Brain microvascular endothelial cell (primary cell): ENCODE measurements at regions not wholly inside any gene's neighbourhood (a gene's known extent, or its start where the extent isn't known, plus 50 kb on each side); places are given as distances from the start of the nearest gene placed in this dataset.
A peak's percentile ranks its signal among the peaks of the same experiment; 100 is the strongest.

Source experiments
- DNase-seq: peaks from one replicate; pipeline ENCODE4 v3.0.0-alpha.2; 2020
- H3K27ac ChIP-seq: fragments of 250-450 bp; sonication (Bioruptor Pico); 2 replicates; pipeline ENCODE4 v1.5.1; 2020; ENCODE audit warnings: mild to moderate bottlenecking, moderate library complexity
- H3K27me3 ChIP-seq: fragments of 250-450 bp; sonication (Bioruptor Pico); replicated peaks from 2 replicates; pipeline ENCODE4 v1.5.1; 2020; ENCODE audit warnings: mild to moderate bottlenecking
- H3K36me3 ChIP-seq: fragments of 250-450 bp; sonication (Bioruptor Pico); replicated peaks from 2 replicates; pipeline ENCODE4 v1.5.1; 2020; ENCODE audit warnings: mild to moderate bottlenecking
- H3K4me3 ChIP-seq: 2 replicates; pipeline ENCODE4 v1.5.1; 2011; ENCODE audit warnings: low read depth, mild to moderate bottlenecking, control low read depth, low read length, moderate library complexity
- CTCF ChIP-seq: IDR thresholded peaks from 2 replicates; pipeline ENCODE4 v1.5.1; 2011; ENCODE audit warnings: low read depth, mild to moderate bottlenecking, moderate library complexity, low read length, control low read depth, inconsistent platforms; ENCODE audit errors: missing control alignments
- in situ Hi-C: cut with HindIII; loops from 2 replicates; pipeline ENCODE4 v1.10.0; 2017; ENCODE audit warnings: low sequenced_read_pairs, low pct_ligation_motif_present

DNA sequence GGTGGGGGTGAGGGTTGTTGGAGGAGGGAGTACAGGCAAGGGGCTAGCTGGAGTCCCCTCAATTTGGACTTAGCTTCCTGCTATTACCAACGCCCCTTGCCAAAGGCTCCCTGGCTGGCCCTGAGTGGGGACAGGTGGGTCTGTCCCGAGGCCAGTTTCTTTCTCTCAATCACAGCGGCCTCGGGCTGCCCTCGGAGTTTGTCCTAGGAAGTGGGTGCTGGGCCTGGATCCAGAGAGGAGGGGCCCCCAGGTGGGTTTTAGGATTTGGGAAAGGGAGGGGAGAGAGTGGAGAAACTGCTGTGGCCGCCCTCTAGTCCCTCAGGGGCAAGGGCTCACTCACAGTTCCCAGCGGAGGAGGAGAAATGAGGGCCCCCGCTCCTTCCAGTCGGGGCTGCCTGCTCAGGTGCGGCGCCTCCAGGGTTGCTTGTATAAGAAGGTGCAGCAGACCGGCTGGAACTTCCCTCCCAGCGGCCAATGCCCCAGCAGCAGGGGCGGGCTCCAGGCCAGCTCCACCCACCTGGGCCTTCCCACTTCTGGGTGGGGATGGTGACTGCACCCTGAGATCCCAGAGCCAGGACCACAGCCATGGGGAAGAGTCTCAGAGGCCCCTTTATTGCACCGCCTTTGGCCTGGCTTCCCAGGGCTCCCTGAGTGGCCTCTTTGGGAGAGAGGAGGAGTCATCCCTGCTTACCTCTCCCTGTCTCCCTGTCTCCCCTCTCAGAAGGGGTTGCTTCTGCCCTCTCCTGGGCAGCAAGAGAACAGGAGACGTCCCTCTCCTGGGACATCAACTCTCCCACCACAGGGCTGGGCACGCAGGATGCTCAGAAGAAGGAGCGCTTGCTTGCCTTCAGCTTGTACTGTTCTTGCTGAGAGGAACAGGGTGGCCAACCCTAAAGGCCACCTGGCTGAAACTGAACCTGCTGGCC, 112.0 kb upstream of the SMURF2 start:
- no peak overlapping the region for H3K27ac ChIP-seq
- TF ChIP-seq CTCF = peak; percentile 80
- no peaks in the 10 kb centered on the region for H3K36me3 ChIP-seq
- no peak overlapping the region for H3K4me3 ChIP-seq
- DNase-seq = peak; percentile 47
- H3K27me3 ChIP-seq = peaks cover 8% of the 10 kb centered on the region
- in situ Hi-C loops = no loop called here

DNA sequence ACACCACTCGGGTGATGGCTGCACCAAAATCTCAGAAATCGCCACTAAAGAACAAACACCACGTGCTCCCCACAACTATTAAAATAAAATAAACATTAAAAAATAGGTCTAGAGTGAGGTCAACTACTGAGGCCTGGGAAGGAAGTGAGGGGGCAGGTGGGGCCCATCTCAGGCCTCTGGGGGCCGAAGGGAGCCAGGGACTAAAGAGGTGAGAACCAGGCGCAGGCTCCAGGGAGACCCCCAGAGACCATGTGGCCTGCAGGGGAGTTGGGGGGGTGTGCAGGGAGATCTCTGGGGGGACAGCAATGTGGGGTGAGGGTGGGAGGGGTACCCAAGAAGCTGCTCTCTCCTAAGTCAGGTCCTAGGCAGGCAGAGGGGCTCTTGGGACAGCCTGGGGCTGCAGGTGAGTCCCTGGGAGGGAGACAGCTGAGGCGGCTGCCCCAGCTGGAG, 111.3 kb upstream of the SMURF2 start:
- Histone ChIP-seq H3K36me3 (no peaks in the 10 kb centered on the region), H3K27ac (no peak overlapping the region), H3K27me3 (peaks cover 3% of the 10 kb centered on the region), H3K4me3 (no peak overlapping the region)
- in situ Hi-C loops = no loop called here
- TF ChIP-seq CTCF = no peak
- no peak for DNase-seq

DNA sequence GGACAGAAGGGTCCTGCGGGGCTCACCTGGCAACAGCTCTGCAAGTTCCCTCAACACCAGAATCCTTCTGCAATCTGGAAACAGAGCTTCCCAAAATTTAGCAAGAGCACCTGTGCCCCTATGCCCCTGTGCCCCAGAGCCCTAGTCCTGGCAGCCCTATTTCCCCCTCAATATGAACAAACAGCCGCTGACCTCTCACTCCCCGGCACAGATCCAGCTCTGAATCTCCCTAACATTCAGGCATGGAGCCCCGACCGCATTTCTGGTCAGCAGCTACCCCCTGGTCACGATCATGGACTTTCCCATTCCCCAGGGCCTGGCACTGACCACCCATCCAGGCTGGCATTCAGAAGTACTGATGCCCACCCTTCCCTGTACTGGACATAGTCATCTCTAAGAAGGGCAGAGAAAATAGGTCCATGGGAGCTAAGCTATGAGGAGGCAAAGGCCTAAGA, 110.8 kb upstream of the SMURF2 start:
- Histone ChIP-seq H3K4me3 (no peak overlapping the region), H3K27ac (no peak overlapping the region), H3K27me3 (no peaks in the 10 kb centered on the region), H3K36me3 (no peaks in the 10 kb centered on the region)
- in situ Hi-C loops = no loop called here
- no peak for DNase-seq
- no peak for TF ChIP-seq CTCF

- no peak for DNase-seq
- in situ Hi-C loops = no loop called here
- no peaks in the 10 kb centered on the region for H3K27me3 ChIP-seq
- no peaks in the 10 kb centered on the region for H3K36me3 ChIP-seq
- no peak overlapping the region for H3K27ac ChIP-seq
- no peak overlapping the region for H3K4me3 ChIP-seq
- no peak for TF ChIP-seq CTCF
These were observed 110.1 kb upstream of the SMURF2 start for GRCh38 chr17:64771980-64772844.

DNA sequence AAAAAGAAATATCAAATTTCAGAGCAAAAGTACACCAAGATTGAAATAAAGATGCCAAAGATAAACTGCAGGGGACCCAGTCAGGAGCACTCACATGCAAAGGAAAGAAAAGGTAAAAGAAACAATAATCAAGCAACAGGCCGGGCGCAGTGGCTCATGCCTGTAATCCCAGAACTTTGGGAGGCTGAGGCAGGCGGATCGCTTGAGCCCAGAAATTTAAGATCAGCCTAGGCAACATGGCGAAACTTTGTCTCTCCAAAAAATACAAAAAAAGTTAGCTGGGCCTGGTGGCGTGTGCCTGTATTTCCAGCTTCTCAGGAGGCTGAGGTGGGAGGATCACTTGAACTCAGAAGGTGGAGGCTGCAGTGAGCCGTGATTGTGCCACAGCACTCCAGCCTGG, 107.6 kb upstream of the SMURF2 start:
- no peak for TF ChIP-seq CTCF
- H3K36me3 ChIP-seq = no peaks in the 10 kb centered on the region
- no peak for DNase-seq
- no peaks in the 10 kb centered on the region for H3K27me3 ChIP-seq
- in situ Hi-C loops = no loop called here
- no peak overlapping the region for H3K4me3 ChIP-seq
- H3K27ac ChIP-seq = no peak overlapping the region
